Stimulated activated CD8-positive, alpha-beta memory T cell treated with anti-CD3 and anti-CD28 coated beads, Interleukin-2, amount 100 ng/mL, for 48 hours (primary cell): ENCODE measurements at regions not wholly inside any gene's neighbourhood (a gene's known extent, or its start where the extent isn't known, plus 50 kb on each side); places are given as distances from the start of the nearest gene placed in this dataset.
"Not testable (repeated sequence)": the region's sequence is repeated elsewhere in the genome, so short reads cannot be mapped to it uniquely, and the experiment has no call there.

Experiments used
- DNase-seq, 2 donors: peaks; one replicate each; pipeline ENCODE4 v3.0.0-alpha.2; 2020; ENCODE audit warnings: low read depth in 2 of 2

GRCh38 chr4:170198747-170199146 is 109.0 kb upstream of the AADAT start:
- DNase-seq, result no peak

GRCh38 chr4:170194794-170195193 is 105.0 kb upstream of the AADAT start:
- not testable (repeated sequence) for DNase-seq

DNA sequence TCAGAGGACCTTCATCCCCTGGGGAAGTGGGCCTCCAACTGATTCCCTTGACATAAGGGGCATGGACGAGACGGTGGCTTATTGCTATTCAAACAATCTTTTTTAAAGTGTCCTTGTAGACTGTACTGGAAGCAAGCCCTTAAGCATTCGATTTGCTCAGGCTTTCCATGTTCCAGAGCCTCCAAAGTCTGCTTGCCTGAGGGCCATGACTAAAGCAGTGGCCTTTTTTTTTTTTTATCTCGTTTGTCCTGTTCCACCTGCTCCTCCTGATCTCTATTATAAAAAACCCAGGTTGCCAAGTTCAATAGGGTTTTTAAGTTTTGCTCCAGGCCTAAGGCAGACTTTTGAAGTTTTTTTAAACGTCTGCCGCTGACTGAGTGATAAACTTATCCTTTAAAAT is 103.7 kb upstream of the AADAT start:
- no peak for DNase-seq

GRCh38 chr4:170190265-170190664 is 100.5 kb upstream of the AADAT start:
- DNase-seq, result no peak

GRCh38 chr4:170170861-170171260 is 81.1 kb upstream of the AADAT start:
- no peak for DNase-seq

- DNase-seq, result no peak
Observed at GRCh38 chr4:170169699-170170098, 79.9 kb upstream of the AADAT start.

DNA sequence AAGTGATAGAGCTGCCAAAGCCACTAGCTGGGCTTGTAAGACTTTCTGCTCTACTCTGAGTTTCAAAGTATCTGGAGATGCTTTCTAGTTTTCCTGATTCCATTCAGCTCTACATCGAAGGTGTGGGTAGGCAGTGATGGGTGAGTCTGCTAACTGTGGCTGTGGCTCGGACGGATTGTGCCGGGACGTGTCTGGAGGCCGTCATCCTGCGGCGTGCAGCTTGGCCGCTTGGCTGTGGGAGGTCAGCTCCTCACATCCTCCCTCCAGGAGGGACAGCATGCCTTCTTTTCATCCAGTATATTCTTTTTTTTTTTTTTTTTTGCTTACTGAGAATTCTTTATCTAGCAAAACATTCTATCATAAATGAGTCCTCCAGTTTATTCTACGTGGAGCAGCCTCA is 77.9 kb upstream of the AADAT start:
- no peak for DNase-seq

- not testable (repeated sequence) for DNase-seq
Observed at GRCh38 chr4:170166193-170166592, 76.4 kb upstream of the AADAT start.

- no peak for DNase-seq
Observed at GRCh38 chr4:170162416-170162815, 72.7 kb upstream of the AADAT start.

GRCh38 chr4:170157670-170158069 is 67.9 kb upstream of the AADAT start:
- DNase-seq, result no peak

- DNase-seq, result no peak
Observed at GRCh38 chr4:170145120-170145519, 55.4 kb upstream of the AADAT start.

DNA sequence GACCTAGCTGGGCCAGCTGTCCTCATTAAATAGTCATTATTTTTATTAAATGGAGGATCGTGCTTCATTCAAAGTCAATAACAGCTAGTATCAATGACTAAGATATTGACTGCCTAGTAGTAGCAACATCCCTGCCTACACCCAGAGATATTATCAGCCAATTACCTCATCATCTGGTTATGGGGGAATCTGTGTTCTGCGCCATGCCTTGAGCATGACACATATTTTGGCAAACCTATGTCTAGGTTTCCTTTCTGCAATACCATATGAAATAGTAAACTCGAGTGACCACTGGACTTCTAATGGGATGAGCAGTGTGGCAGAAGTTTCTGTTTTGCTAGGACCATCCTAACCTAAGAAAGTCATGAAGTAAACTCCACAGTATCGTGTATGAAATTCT is 50.0 kb upstream of the AADAT start:
- DNase-seq, result no peak
